ENCODE measurements at regions not wholly inside any gene's neighbourhood (a gene's known extent, or its start where the extent isn't known, plus 50 kb on each side); places are given as distances from the start of the nearest gene placed in this dataset.

DNA sequence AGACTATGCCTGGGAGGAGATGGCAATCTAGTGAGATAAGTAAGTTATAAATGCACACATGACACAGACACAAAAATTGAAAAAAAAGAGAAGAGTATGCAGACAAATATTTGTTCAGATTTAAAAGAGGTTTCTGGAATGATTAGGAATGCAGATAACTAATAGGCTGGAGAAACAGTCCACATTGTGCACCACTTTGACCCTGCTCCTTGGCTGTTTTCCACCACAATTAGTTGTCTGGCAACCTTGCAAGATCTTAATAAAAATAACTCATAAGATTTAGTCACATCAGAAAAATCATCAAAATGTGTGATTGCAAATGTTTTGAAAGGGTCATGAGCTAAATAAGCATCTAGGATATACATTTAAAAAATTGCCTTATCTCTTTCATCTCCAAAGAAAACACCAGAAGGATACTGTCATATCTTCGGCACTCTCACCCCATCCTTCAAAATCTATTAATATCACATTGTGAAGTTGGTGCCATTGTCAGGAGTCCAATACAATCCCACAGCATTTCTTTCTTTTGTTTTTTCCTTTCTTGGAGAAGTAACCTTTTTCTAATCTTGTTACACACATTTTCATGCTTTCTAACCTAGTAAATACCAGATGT lies 153.7 kb upstream of the KCNMB2 start:
- TF ChIP-seq, protein P1, sequence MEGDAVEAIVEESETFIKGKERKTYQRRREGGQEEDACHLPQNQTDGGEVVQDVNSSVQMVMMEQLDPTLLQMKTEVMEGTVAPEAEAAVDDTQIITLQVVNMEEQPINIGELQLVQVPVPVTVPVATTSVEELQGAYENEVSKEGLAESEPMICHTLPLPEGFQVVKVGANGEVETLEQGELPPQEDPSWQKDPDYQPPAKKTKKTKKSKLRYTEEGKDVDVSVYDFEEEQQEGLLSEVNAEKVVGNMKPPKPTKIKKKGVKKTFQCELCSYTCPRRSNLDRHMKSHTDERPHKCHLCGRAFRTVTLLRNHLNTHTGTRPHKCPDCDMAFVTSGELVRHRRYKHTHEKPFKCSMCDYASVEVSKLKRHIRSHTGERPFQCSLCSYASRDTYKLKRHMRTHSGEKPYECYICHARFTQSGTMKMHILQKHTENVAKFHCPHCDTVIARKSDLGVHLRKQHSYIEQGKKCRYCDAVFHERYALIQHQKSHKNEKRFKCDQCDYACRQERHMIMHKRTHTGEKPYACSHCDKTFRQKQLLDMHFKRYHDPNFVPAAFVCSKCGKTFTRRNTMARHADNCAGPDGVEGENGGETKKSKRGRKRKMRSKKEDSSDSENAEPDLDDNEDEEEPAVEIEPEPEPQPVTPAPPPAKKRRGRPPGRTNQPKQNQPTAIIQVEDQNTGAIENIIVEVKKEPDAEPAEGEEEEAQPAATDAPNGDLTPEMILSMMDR (IDR thresholded peaks at IDR 0.05), result no peak

DNA sequence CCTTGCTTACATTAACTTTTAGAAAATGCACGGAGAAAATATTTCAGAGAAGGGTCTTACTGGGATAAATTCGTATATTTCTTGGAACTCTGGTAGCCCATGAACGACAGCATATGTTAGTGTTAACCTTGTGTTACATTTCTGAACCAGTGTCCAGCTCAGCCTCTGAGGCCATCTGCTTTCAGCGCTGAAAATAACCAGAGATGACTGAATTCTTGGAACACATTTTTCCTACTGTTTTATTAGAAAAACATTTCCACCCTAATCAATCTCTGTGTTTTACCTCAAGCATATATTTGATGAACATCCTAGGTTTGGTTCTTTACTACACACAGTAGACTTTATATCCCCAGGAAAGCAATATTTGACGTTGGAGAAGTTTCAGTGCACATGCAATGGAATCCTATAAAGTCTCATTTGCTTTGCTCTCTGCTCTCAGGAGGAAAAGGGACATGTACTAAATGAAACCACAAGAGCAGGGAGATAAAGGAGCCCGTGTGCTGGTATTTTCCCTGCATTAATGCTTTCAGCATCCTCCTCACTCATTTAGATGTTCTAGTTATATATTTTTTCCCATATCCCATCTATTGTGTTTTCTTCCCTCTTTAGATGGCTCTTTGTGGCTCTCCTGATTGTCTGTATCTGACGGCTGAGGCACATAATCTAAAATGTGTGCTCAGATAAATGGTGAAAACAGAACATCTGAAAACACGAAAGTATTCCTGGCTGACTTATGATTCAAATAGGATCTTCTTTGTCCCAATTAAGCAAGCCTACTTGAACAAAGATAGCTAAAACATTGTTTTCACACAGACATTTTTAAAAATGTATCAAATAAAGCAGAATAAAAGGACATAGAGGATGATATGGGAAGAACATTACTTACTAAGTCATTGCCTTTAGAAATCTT lies 151.7 kb upstream of the KCNMB2 start:
- TF ChIP-seq, protein P1 (IDR thresholded peaks at IDR 0.05), result no peak

DNA sequence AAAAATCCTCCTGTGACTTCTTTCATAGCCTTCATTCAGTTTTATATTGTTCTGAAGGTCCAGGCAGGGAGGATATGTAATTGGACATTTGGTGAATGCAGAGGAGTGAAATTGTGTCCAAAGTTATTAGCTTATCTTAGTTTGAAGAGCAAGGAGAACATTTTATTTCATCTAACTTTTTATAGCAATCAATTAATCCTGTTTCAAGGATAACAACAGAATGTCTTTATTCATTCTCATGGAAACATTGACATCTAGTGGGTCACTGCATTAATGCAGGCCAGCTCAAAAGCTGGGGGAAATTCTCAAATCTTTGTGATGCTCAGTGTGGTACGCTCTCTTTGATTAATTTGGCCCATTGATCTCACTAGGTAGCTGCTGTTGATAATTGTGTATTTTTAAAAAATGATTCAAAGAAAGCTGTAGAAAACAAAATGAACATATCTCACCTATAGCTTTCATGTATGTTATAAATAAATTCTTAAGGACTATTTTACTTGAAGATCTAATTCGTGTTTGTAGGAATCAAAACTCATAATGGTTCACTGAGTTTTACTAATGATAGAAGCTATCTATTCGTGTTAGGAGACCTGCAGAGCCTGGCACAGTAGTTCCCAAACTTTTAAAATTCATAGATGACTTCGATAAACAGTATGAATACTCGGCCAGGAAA lies 150.8 kb upstream of the KCNMB2 start:
- TF ChIP-seq, protein P1 (IDR thresholded peaks at IDR 0.05), result peak; percentile 97

DNA sequence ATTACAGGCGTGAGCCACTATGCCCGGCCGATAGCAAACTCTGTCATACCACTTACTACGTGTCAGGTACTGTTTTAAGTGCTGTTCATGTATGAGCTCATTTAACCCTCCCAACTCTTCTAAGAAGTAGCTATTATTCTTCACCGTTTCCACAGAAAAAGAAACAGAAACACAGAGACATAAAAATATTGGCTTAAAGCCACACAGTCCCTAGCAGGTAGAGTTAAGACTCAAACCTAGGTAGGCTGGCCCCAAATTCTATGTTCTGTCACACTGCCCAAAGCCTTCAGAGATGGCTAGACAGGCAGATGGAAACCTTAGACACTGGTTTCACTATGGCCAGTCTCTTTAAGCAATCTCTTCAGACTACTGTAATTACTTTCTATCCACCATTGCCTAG lies 149.8 kb upstream of the KCNMB2 start:
- TF ChIP-seq, protein P1 (IDR thresholded peaks at IDR 0.05), result no peak

DNA sequence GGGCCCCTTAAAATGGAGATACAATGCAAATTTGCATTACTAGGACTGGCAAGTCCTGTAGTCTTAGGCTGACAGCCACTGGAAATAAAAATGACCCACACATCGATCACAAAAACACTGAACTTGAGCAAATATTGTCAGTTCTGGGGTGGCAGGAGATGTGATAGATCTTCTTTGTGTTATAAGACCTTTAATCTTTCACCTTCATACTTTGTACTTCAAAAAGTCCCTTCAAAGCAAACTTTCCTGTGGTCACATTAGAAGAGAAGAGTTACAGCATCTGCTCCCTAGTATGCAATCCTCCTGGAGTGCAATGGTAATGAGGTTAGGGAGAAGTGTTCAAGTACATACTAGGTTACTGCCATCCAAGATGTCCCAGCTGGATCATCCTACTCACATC lies 149.4 kb upstream of the KCNMB2 start:
- TF ChIP-seq, protein P1 (IDR thresholded peaks at IDR 0.05), result no peak

DNA sequence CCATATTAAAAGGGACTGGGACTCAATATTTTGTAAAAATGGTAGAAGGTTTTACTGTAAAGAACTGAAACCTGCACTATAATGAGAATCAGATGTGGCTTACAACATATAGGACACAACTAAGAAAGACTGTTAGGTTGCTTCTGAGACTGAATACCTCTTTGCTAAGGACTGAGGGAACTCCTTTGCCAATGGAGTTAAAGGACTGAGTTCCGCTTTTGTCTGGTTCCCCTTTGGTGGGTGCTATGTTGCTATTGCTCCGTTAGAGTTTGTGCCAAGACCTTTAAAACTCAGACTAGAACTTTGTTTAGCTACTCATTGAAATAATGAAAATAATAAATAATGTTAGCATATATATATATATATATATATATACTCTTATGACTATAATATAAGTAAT lies 147.8 kb upstream of the KCNMB2 start:
- TF ChIP-seq, protein P1 (IDR thresholded peaks at IDR 0.05), result no peak

DNA sequence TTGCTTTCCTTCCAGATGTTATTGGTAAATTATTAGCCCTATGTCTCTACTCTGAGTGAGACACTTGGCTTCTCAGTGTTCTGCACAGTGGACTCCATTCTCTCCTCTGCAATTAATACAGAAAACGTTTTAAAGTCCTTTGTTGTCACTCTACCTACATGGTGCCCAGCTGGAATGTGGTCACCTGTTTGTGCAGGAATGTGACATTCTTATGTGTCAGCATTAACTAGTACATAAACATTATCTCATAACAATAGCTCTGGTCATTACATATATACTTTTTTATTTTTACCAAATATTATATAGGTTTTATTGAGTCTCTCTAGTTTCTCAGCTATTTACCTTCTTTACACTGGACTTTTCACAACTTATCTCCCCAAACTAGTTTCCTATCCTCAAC lies 147.0 kb upstream of the KCNMB2 start:
- TF ChIP-seq, protein P1 (IDR thresholded peaks at IDR 0.05), result no peak

All from LNCAP (cell line).